ENCODE measurements at regions not wholly inside any gene's neighbourhood (a gene's known extent, or its start where the extent isn't known, plus 50 kb on each side); places are given as distances from the start of the nearest gene placed in this dataset.

GRCh38 chr6:23087471-23087870 is 518.1 kb downstream of the HDGFL1 start:
- Mint-ChIP-seq H3K4me1 (peaks cover 9% of the 10 kb centered on the region), H3K4me3 (no peak overlapping the region)

GRCh38 chr6:23088761-23089160 is 519.4 kb downstream of the HDGFL1 start:
- Mint-ChIP-seq H3K27me3 (ENCODE audit: insufficient read depth, low read depth) (no peaks in the 10 kb centered on the region), H3K9me3 (no peaks in the 10 kb centered on the region)

More at GRCh38 chr6:23087471-23087870, 518.1 kb downstream of the HDGFL1 start:
- H3K9ac ChIP-seq, result no peak overlapping the region
- H3K4me1 ChIP-seq, result peaks cover 4% of the 10 kb centered on the region
- H3K27me3 ChIP-seq, result no peaks in the 10 kb centered on the region
- H3K9me3 Mint-ChIP-seq, result peaks cover 5% of the 10 kb centered on the region
- H3K4me2 ChIP-seq, result no peak overlapping the region
- H3F3A ChIP-seq (ENCODE audit: low read depth), result no peaks in the 10 kb centered on the region
- H3K36me3 ChIP-seq, result no peaks in the 10 kb centered on the region
- no peaks in the 10 kb centered on the region for H4K20me1 ChIP-seq (ENCODE audit: low read depth)
- H2AFZ ChIP-seq (replicated peaks), result peak overlapping the region; percentile 55
- no peak overlapping the region for H3K27ac Mint-ChIP-seq
- no peaks in the 10 kb centered on the region for H3K9me3 ChIP-seq (ENCODE audit: low read depth)
- TF ChIP-seq EZH2 (IDR thresholded peaks at IDR 0.05) (no peak), EZH2phosphoT487 (IDR thresholded peaks at IDR 0.05) (no peak), CTCF (IDR thresholded peaks at IDR 0.05) (no peak)
- no peak overlapping the region for H3K27ac ChIP-seq
- H3K4me3 ChIP-seq, result no peak overlapping the region
- H3K36me3 Mint-ChIP-seq, result no peaks in the 10 kb centered on the region
- no peak for DNase-seq (ENCODE audit: low spot score)
- H3K27me3 Mint-ChIP-seq (ENCODE audit: insufficient read depth, low read depth), result no peaks in the 10 kb centered on the region
- no peaks in the 10 kb centered on the region for H3K79me2 ChIP-seq (ENCODE audit: low read depth)

GRCh38 chr6:23089981-23090380 is 520.6 kb downstream of the HDGFL1 start:
- H3K27ac ChIP-seq, result no peak overlapping the region
- H3K27me3 ChIP-seq, result no peaks in the 10 kb centered on the region
- no peak overlapping the region for H2AFZ ChIP-seq (replicated peaks)
- H3K36me3 ChIP-seq, result no peaks in the 10 kb centered on the region
- no peaks in the 10 kb centered on the region for H3F3A ChIP-seq (ENCODE audit: low read depth)
- no peaks in the 10 kb centered on the region for H3K9me3 ChIP-seq (ENCODE audit: low read depth)
- H4K20me1 ChIP-seq (ENCODE audit: low read depth), result no peaks in the 10 kb centered on the region
- H3K4me3 ChIP-seq, result no peak overlapping the region
- no peak overlapping the region for H3K4me2 ChIP-seq
- H3K27ac Mint-ChIP-seq, result no peak overlapping the region
- TF ChIP-seq EZH2 (IDR thresholded peaks at IDR 0.05) (no peak), CTCF (IDR thresholded peaks at IDR 0.05) (no peak)
- no peak for DNase-seq (ENCODE audit: low spot score)
- H3K4me1 ChIP-seq, result peaks cover 4% of the 10 kb centered on the region
- H3K27me3 Mint-ChIP-seq (ENCODE audit: insufficient read depth, low read depth), result no peaks in the 10 kb centered on the region
- no peak overlapping the region for H3K4me3 Mint-ChIP-seq
- peaks cover 3% of the 10 kb centered on the region for H3K4me1 Mint-ChIP-seq
- no peak overlapping the region for H3K9ac ChIP-seq
- H3K79me2 ChIP-seq (ENCODE audit: low read depth), result no peaks in the 10 kb centered on the region
- H3K36me3 Mint-ChIP-seq, result peaks cover under 1% of the 10 kb centered on the region
- no peaks in the 10 kb centered on the region for H3K9me3 Mint-ChIP-seq

More at GRCh38 chr6:23088761-23089160, 519.4 kb downstream of the HDGFL1 start:
- H3F3A ChIP-seq (ENCODE audit: low read depth), result no peaks in the 10 kb centered on the region
- no peak overlapping the region for H3K27ac Mint-ChIP-seq
- H4K20me1 ChIP-seq (ENCODE audit: low read depth), result no peaks in the 10 kb centered on the region
- H3K4me1 Mint-ChIP-seq, result peaks cover 9% of the 10 kb centered on the region
- H3K27me3 ChIP-seq, result no peaks in the 10 kb centered on the region
- H3K79me2 ChIP-seq (ENCODE audit: low read depth), result no peaks in the 10 kb centered on the region
- H3K9me3 ChIP-seq (ENCODE audit: low read depth), result no peaks in the 10 kb centered on the region
- no peaks in the 10 kb centered on the region for H3K36me3 ChIP-seq
- no peak overlapping the region for H3K9ac ChIP-seq
- peaks cover 4% of the 10 kb centered on the region for H3K4me1 ChIP-seq
- H3K4me3 Mint-ChIP-seq, result no peak overlapping the region
- no peak for DNase-seq (ENCODE audit: low spot score)
- TF ChIP-seq CTCF (IDR thresholded peaks at IDR 0.05), result no peak
- TF ChIP-seq EZH2 (IDR thresholded peaks at IDR 0.05), result no peak
- H3K4me2 ChIP-seq, result no peak overlapping the region
- H3K27ac ChIP-seq, result no peak overlapping the region
- H3K4me3 ChIP-seq, result no peak overlapping the region
- no peak overlapping the region for H2AFZ ChIP-seq (replicated peaks)
- no peaks in the 10 kb centered on the region for H3K36me3 Mint-ChIP-seq

Measured in neural progenitor cell (in vitro differentiated cells).